ENCODE measurements at regions not wholly inside any gene's neighbourhood (a gene's known extent, or its start where the extent isn't known, plus 50 kb on each side); places are given as distances from the start of the nearest gene placed in this dataset.

- TF ChIP-seq POLR2AphosphoS5 (IDR thresholded peaks at IDR 0.05; ENCODE audit: borderline replicate concordance, low read depth, low read length) (no peak), EZH2 (IDR thresholded peaks at IDR 0.05) (no peak), FOXP2 (optimal IDR thresholded peaks at IDR 0.05; ENCODE audit: control extremely low read depth, extremely low read length, insufficient read depth) (no peak)
These were observed 474.0 kb upstream of the ACTBL2 start for GRCh38 chr5:57956636-57957035.

Measured in SK-N-MC (cell line).